HG02610 (cell line): ENCODE measurements at regions not wholly inside any gene's neighbourhood (a gene's known extent, or its start where the extent isn't known, plus 50 kb on each side); places are given as distances from the start of the nearest gene placed in this dataset.
"Not testable (repeated sequence)": the region's sequence is repeated elsewhere in the genome, so short reads cannot be mapped to it uniquely, and the experiment has no call there.

Experiments
- ATAC-seq: cut with Tn5 transposase; IDR thresholded peaks from one replicate; pipeline ENCODE4 v1.9.1; 2021; ENCODE audit warnings: mild to moderate bottlenecking, moderate library complexity; ENCODE audit not compliant: unreplicated experiment

GRCh38 chr20:30295396-30295795 lies 962.1 kb upstream of the DEFB115 start:
- not testable (repeated sequence) for ATAC-seq

DNA sequence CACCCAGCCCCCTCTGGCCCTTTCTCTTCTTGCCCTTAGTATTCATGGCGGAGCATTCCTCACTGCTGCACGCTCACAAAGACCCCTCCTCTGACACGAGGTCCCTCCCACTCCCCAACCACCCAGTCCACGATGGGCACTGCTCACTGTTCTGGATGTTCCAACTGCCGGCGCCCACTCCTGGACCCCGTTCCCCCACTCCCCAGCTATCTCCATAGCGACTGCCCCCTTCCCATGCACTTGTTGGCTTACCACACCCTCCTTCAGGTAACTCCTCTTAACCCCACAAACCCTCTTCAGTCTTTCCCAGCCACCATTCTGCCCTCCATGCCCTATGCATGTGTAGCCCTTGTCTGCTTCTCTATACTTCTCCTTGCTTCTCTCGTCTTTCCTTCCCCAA lies 961.5 kb upstream of the DEFB115 start:
- ATAC-seq, result not testable (repeated sequence)

DNA sequence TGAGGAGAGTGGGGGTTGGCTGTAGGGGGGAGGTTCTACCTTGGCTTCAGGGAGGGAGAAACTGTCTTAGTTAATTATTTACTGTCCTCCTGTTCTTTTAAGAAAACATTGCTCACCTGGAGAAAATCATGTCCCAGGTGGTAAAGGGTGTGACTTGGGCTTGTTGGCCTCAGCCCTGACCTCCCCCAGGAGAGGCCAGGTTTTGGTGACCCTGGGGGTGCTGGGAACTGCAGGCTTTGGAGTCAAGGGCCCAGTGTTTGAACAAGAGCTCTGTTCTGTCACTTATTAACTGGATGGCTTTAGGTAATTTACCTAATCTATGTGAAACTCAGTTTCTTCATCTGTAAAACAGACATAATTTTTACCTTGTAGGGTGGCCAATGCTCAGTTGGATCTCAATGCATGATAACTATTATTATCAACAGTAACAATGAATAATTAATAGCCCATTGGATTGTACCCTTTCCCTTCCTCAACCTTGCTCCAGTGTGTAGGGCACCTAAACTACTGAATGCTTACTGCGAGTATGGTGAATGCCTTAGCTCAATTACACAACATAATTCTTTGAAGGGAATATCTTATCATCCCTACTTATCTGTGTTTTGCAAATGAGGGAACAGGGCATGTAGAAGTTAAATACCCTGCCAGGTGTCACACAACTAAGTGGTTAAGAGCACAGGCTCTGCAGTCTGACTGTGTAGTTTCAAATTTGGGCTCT lies 959.4 kb upstream of the DEFB115 start:
- ATAC-seq, result not testable (repeated sequence)

DNA sequence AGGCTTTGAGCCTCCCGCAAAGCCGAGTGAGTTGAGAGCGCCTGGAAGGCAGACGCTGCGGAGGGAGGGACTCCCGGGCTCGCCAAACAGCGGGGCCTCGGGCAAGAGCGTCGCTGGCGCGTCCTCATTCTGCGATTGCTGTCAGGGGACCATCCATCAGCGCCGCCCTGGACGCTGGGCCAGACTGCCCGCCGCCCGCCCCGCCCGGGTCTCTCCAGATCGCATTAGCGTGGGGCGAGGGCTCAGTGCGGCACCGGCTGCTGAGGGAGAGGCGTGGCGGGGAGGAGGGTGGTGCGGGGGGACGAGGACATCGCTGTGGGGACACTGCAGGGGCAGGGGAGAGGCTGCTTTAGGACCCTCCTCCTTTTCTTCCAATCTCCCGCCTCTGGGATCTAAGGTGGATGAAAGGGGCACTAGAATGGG lies 957.2 kb upstream of the DEFB115 start:
- ATAC-seq, result not testable (repeated sequence)

- ATAC-seq, result not testable (repeated sequence)
These were observed 954.7 kb upstream of the DEFB115 start for GRCh38 chr20:30302786-30303185.

- not testable (repeated sequence) for ATAC-seq
These were observed 947.5 kb upstream of the DEFB115 start for GRCh38 chr20:30309938-30310337.

GRCh38 chr20:30310385-30310784 lies 947.1 kb upstream of the DEFB115 start:
- not testable (repeated sequence) for ATAC-seq

- ATAC-seq, result not testable (repeated sequence)
These were observed 945.2 kb upstream of the DEFB115 start for GRCh38 chr20:30312220-30312619.

DNA sequence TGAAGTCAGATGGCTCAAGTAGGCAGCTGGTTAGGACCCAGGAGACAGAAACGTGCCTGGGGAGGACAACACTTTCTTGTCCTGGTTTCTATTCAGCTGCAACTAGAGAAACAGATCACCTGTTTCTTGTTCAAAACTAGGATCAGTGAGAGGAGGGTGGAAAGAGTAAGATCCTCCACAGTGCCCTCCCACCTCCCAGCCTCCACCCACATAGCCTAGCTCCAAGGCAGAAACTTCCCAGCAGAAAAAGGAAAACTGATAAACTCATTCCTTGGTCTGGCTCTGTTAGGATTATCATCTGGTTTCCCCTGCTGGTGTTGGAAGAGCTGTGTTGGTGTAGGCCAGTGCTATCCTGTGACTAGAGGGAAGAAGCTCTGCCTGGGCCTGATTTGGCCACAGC lies 943.8 kb upstream of the DEFB115 start:
- ATAC-seq, result not testable (repeated sequence)

DNA sequence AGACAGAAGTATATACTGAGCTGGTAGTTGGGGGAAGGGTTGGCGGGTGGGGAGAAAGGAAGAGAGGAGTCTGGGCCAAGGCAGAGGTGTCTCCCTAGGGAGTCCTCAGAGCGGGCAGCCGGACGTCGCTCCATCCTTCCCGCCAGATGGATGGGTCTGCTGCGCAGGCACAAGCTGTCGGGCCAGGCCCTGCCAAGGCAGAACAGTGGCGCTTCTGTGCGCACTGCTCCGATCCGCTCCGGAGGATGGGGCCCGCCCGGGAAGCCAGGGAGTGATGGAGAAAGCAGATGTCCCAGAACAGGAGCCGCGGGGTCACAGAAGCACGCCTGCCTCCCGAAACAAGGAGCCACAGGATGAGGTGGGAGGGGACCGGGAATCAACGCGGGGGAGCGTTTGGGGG lies 941.4 kb upstream of the DEFB115 start:
- ATAC-seq, result not testable (repeated sequence)

DNA sequence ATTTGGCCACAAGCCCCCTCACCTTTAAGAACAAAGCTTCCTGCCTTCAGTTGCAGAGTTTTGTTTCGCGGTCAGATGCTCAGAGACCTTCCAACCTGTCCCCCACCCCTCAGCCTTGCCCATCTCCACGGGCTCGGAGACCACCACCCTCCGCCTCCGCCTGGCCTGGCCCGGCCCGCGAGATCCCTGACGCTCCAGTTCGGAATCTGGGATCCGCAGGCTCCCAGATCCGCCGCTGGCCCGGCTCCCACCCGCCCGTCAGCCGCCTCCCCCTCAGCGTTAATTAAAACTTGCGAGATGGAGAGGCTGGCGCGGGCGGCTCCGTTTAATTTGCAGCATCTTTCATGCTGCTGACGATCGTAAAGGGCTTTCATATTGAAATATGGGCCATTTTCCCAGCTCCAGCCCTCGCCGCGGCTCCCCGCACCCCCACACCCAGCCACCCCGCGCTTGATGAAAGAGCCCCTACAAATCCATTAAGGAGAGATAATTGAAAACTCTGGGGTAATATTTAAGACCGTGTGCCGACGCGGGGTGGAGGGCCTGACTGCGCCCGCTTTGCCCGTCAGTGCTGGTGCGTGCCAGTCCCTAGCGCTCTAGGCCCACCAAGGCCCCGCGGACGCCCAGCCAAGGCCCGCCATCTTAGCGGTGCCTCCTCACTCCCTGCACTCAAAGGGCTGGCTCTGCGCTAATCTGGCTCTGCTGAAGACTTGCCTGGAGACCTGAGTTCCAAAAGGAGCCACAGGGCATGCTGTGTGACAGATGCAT lies 940.7 kb upstream of the DEFB115 start:
- ATAC-seq, result not testable (repeated sequence)

DNA sequence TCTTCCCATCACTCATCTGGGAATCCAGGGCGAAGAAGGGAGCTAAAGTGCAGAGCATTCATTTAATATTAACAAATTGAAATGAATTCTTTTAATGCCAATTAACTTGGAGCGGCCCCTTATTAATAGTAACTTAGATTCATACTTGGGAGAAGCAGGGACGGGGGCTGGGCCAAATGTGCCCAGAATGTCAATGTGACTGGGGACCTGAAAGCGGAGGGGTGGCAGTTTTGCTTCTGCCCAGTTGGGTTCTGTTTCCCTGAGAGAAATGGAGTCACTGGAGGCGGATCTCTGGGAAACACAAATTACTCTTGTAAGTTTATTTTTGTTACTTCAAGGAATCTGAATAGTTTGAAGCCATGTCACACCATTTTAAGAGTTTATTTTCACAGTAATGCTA lies 923.7 kb upstream of the DEFB115 start:
- not testable (repeated sequence) for ATAC-seq

DNA sequence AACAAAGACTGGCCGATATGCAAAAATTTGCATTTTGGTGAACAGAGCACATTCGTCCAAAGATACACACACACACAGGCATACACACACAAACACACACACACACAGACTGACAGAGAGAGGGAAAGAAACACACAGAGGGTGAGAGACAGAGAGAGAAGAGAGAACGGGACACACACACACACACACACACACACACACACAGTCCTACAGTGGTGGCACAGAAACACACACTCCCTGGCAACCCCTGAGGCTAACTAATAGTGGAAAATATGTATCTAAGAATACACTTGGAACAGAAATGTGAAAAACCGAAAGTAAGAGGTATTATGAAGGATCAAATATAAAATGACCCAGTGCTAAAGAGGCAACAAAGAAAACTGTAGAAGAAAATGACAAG lies 919.9 kb upstream of the DEFB115 start:
- ATAC-seq, result not testable (repeated sequence)

- ATAC-seq, result not testable (repeated sequence)
These were observed 908.5 kb upstream of the DEFB115 start for GRCh38 chr20:30348932-30349331.

GRCh38 chr20:30356854-30357467 lies 900.5 kb upstream of the DEFB115 start:
- ATAC-seq, result not testable (repeated sequence)

GRCh38 chr20:30361756-30362155 lies 895.7 kb upstream of the DEFB115 start:
- ATAC-seq, result not testable (repeated sequence)

- ATAC-seq, result not testable (repeated sequence)
These were observed 881.1 kb upstream of the DEFB115 start for GRCh38 chr20:30376430-30376766.

DNA sequence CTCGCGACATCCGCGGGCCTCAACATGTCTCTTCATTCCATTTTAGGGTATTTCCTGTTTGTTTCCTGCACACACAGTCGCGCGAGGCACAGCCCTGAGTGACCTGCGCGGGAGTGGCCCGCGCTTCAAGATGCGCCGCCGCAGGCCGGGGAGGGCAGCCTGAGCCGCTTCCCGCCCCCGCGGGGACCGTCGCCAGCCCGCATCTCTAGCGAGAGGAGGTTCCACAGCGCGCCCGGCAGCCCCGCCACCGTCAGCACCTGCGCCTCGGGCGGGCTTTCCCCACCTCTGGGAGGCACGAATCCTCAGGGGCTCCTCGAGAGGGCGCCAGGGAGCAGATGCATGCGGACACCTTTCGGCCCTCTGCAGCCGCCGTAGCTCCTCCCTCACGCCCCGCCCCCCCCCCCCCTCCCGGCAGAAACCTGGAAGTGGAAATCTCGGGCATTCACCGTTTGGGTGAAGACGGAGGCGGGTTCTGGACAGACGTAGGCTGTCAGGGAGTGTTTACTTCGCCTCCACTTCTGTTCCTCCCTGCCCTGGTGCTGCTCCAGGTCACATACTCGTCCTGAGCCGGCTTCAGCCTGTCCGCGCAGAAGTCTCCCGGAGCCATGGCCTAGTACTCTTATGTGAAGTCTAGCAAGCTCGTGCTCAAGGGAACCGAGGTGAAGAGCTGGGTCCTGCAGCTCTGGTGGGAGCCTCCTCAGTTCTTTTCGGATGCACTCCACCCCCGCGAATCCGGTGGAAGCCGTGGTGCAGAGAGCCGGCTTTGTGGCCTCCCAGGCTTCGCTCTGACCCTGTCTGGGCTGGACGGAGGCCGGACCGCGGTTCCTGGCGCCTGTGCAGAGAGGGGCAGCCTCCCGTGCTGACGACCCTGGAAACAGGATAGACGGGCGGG lies 880.5 kb upstream of the DEFB115 start:
- ATAC-seq, result peak; percentile 98

- not testable (repeated sequence) for ATAC-seq
These were observed 879.1 kb upstream of the DEFB115 start for GRCh38 chr20:30378317-30378716.

GRCh38 chr20:30378721-30379120 lies 878.7 kb upstream of the DEFB115 start:
- not testable (repeated sequence) for ATAC-seq

DNA sequence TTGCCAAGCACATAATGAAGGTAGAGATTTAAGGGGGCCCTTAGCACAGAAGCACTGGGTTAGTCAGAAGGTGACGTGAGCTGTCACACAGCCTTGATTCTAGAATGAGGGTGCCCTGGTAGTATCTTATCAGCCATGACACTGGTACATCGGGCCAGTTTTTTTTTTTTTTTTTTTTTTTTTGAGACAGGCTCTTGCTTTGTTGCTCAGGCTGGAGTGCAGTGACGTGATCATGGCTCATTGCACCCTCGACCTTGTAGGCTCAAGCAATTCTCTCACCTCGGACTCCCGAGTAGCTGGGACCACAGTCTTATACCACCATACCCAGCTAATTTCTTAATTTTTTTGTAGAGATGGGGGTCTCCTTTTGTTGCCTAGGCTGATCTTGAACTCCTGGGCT lies 872.6 kb upstream of the DEFB115 start:
- ATAC-seq, result not testable (repeated sequence)
